Psoas muscle (tissue), 7 donors: ENCODE measurements at regions not wholly inside any gene's neighbourhood (a gene's known extent, or its start where the extent isn't known, plus 50 kb on each side); places are given as distances from the start of the nearest gene placed in this dataset.

Experiments used
- ATAC-seq, 4 donors: fragments of 200-7000 bp; cut with Tn5 transposase; one replicate each; pipeline ENCODE4 v1.9.1; 2020; ENCODE audit warnings: moderate library complexity in 3 of 4, mild to moderate bottlenecking in 2 of 4
- DNase-seq, 2 donors: peaks; one replicate each; pipeline ENCODE4 v3.0.0-alpha.2; 2020
- H3K27ac ChIP-seq: fragments of 200-600 bp; one replicate; pipeline ENCODE4 v1.8.0; 2022
- H3K27me3 ChIP-seq, 3 donors: fragments of 200-600 bp in 1 of 3; one replicate each; pipeline versions ENCODE4 v1.6.1 to v1.8.0; 2013 to 2022; ENCODE audit warnings: low read length in 2 of 3, mild to moderate bottlenecking in 2 of 3, moderate library complexity in 1 of 3; ENCODE audit not compliant: insufficient read depth in 3 of 3
- H3K36me3 ChIP-seq, 2 donors: fragments of 200-600 bp in 1 of 2; one replicate each; pipeline versions ENCODE4 v1.6.1 to v1.8.0; 2013 to 2022; ENCODE audit warnings: low read depth in 1 of 2, mild to moderate bottlenecking in 1 of 2, moderate library complexity in 1 of 2; ENCODE audit not compliant: insufficient read depth in 1 of 2
- H3K4me1 ChIP-seq: fragments of 200-600 bp; one replicate; pipeline ENCODE4 v1.8.0; 2022
- H3K4me3 ChIP-seq: fragments of 200-600 bp; one replicate; pipeline ENCODE4 v1.8.0; 2022; ENCODE audit warnings: mild to moderate bottlenecking
- H3K9me3 ChIP-seq: fragments of 200-600 bp; one replicate; pipeline ENCODE4 v1.8.0; 2022
- CTCF ChIP-seq: fragments of 200-600 bp; IDR thresholded peaks from one replicate; pipeline ENCODE4 v1.8.0; 2022; ENCODE audit warnings: antibody characterized with exemption
- WGBS, 3 donors: extraction: QIAGEN DNeasy Blood & Tissue Kit; methylation state at CpG; one replicate each; pipeline versions ENCODE4 v1.1.6 to v1.1.7; 2013; 5-methylcytosine and 5-hydroxymethylcytosine counted together
- intact Hi-C, 2 donors: fragments of 100-400 bp; cut with DNase I; formaldehyde crosslinking; loops; one replicate each; pipeline versions ENCODE4 v1.11.0 to v1.14.2; 2022
- donor health status: healthy with polysubstance abuse.
- donor health status: DM: no; HTN: no; CAD: no; lungs with moderate emphysema.
- donor health status: Bipolar disorder and iron deficiency.
- donor health status: healthy.
- donor health status: DM: yes; HTN: yes; CAD: no.
- donor health status: DM: no; HTN: no; CAD: no.
- donor health status: DM: yes; HTN: yes; CAD: no.

DNA sequence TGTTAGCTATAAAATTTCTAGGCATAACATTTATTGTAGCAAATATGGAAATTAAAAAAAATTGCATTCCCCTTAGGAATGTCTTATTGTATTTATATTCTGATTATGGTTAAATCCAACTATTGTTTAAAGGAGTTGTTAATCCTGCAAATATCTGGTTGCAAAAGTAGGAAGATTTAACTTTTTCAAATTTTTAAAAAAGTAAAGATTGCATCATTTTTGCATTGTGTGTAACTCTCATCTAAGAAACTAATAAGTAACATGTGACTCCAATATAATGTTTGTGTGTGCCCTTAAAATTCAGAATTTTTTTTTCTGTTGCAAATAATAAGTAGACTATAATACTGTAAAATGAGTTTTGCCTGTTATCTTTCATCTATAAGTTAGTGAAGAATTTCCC is 204.1 kb upstream of the DPH6 start:
- Histone ChIP-seq H3K27ac (no peak overlapping the region), H3K4me1 (no peaks in the 10 kb centered on the region), H3K9me3 (no peaks in the 10 kb centered on the region), H3K27me3 (no peaks in the 10 kb centered on the region), H3K4me3 (no peak overlapping the region), H3K36me3 (no peaks in the 10 kb centered on the region)
- no peak for TF ChIP-seq CTCF
- ATAC-seq = no peak
- intact Hi-C loops = loop anchor here in 1 of 2 donors (10.0 kb wide), 1 partner anchor 165 kb away; no protein-coding TSS in a partner anchor
- DNase-seq = no peak

DNA sequence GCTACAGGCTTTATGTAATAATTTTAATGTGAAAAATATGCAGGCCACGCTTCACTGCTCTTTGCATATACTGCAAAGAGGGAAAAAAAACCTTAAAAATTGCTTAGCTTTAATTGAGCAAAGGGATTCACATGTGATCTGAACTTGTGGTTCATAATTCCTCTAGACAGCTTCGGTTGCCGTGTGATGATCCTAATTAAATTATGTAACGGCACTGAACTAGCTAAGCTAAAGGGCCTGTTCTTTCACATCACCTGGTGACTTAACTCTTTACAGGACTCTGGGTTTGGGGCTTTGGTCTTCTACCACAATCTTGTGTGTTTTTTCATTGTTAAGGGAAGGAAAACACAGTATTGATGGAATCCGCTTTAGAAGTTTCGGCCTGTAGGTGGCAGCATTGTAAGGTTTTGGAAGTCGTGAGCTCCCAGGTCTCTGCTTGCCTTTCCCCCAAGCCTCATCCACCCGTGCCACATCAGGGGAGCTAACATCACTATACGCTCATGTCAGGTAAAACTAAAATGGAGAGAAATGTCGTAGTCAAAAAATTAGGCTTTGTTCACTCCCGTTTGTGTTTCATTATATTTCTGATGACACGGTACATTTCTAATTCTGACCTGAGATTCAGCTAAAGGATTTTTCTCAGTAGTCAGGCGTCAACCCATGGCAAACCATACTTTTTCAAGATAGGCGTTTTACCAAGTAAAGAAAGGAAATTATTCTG is 205.6 kb upstream of the DPH6 start:
- no peak overlapping the region for H3K27ac ChIP-seq
- TF ChIP-seq CTCF = peak; percentile 79
- DNase-seq = peak; percentile 28 to 62
- H3K36me3 ChIP-seq = no peaks in the 10 kb centered on the region
- intact Hi-C loops = loop anchor here in 1 of 2 donors (10.0 kb wide), 1 partner anchor 163 kb away; no protein-coding TSS in a partner anchor
- no peaks in the 10 kb centered on the region for H3K9me3 ChIP-seq
- WGBS, 3 donors = 19 to 22% (median 19%) methylated on average over 14 of the region's 14 CpGs
- H3K27me3 ChIP-seq = no peaks in the 10 kb centered on the region
- H3K4me1 ChIP-seq = no peaks in the 10 kb centered on the region
- H3K4me3 ChIP-seq = peak overlapping the region; percentile 10
- ATAC-seq = peak; percentile 68 to 89 (median 72)

DNA sequence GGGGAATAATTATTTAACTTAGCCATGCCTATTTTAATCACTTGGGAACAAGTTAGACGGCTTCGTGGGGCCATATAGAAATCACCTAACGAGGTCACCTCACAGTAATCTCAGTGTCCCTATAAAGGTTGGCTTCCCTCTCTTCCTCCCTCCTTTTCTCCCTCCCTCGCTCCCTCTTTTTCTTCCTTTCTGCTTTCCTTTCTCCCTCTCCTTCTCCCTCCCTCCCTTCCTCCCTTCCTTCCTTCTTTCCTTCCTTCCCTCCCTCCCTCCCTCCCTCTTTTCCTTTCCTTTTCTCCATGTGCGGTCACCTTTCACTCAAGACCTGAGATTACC is 206.1 kb upstream of the DPH6 start:
- Histone ChIP-seq H3K27me3 (no peaks in the 10 kb centered on the region), H3K36me3 (no peaks in the 10 kb centered on the region), H3K9me3 (no peaks in the 10 kb centered on the region), H3K4me1 (no peaks in the 10 kb centered on the region), H3K4me3 (peak overlapping the region; percentile 10), H3K27ac (no peak overlapping the region)
- 79 to 80% (median 79%) methylated on average over 4 to 5 of the region's 5 CpGs for WGBS, 3 donors
- ATAC-seq = no peak
- no peak for DNase-seq
- TF ChIP-seq CTCF = no peak
- intact Hi-C loops = loop anchor here in 1 of 2 donors (10.0 kb wide), 1 partner anchor 163 kb away; no protein-coding TSS in a partner anchor

DNA sequence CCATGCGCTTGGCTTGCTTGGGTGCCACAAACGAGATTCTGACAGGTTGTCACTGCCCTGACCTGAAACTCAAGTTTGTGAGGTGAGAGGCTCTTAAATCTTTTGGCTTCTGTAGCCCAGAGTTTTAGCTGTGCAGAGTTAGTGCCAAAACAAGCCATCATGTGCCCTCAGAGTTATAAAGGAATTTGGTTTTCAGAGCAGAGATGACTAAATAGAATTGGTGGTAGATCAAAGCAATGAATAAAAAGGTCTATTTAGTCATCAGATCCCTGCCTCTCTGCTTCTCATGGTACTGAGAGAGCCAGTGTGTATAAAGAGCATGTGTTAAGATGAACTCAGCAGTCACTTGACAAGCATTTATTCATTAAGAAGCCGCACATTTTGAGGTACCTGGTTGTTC is 207.5 kb upstream of the DPH6 start:
- no peak overlapping the region for H3K4me3 ChIP-seq
- H3K9me3 ChIP-seq = no peaks in the 10 kb centered on the region
- H3K36me3 ChIP-seq = no peaks in the 10 kb centered on the region
- DNase-seq (no peak), ATAC-seq (no peak)
- WGBS, 3 donors = 74 to 83% (median 76%) methylated on average over 3 of the region's 3 CpGs
- intact Hi-C loops = loop anchor here in 1 of 2 donors (10.0 kb wide), 1 partner anchor 161 kb away; no protein-coding TSS in a partner anchor
- no peaks in the 10 kb centered on the region for H3K27me3 ChIP-seq
- TF ChIP-seq CTCF = no peak
- no peak overlapping the region for H3K27ac ChIP-seq
- no peaks in the 10 kb centered on the region for H3K4me1 ChIP-seq
